ENCODE measurements at regions not wholly inside any gene's neighbourhood (a gene's known extent, or its start where the extent isn't known, plus 50 kb on each side); places are given as distances from the start of the nearest gene placed in this dataset.
"Not testable (repeated sequence)": the region's sequence is repeated elsewhere in the genome, so short reads cannot be mapped to it uniquely, and the experiment has no call there.

DNA sequence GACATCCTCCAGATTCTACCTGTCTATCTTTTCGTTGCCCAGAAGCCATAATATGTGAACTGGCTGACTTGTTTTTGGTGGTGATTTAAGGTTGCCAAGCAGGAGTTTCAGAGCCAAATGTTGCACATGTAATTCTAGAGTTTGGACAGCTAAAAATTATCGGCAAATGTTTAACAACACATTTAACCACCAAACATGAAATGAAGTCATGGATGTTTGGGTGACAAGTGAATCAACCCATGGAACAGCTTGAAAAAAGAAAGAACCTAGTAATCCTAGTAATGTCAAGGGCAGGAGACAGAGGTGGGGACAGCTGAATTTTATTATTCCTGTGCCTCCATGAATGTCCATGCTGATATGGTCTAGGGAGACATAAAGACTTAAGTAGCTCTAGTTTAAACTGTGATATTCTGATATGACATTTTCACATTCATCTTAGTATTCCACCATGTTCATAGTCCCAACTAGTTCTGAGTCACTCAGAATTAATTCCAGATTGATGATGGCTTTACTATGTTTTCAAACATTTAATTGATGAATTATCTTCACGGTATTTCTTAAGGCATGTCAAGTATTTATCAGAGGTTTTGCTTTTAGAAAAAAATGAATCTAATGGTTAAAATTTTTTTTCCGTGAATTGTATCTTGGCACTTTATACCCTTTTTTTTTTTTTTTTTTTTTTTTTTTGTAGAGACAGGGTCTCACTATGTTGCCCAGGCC lies 101.7 kb downstream of the SOCS6 start:
- DNase-seq (ENCODE audit: low read depth in 2 of 2) = no peak

DNA sequence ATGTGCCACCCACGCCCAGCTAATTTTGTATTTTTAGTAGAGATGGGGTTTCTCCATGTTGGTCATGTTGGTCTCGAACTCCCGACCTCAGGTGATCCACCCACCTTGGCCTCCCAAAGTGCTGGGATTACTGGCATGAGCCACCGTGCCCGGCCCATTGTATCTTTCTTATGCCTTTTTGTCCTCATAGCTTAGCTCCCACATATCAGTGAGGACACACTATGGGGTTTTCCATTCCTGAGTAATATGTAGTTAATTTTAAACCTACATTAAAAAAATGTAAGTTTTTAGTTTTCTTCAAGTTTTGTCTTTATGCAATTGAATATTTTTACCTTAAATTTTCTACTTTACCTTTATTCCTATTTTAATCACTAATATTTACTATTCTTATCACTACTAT lies 100.2 kb downstream of the SOCS6 start:
- not testable (repeated sequence) for DNase-seq (ENCODE audit: low read depth in 2 of 2)

DNA sequence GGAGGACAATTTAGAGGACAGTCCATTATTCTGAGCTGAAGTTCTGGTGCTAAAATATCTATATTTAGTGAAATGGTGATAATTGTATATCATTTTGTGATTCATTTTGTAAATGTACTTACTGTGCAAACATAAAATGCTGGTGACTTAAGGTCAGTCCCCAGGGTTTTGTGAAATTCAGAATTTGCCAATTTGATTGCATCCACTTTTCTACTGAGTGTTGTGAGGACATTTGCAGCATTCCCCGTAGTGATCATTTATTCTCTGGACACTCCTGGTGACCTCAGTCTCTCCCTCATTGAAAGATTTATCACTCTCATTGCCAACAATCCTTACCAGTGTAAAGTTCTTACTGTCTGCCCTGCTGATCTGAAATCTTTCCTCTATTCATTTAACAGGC lies 98.2 kb downstream of the SOCS6 start:
- no peak for DNase-seq (ENCODE audit: low read depth in 2 of 2)

DNA sequence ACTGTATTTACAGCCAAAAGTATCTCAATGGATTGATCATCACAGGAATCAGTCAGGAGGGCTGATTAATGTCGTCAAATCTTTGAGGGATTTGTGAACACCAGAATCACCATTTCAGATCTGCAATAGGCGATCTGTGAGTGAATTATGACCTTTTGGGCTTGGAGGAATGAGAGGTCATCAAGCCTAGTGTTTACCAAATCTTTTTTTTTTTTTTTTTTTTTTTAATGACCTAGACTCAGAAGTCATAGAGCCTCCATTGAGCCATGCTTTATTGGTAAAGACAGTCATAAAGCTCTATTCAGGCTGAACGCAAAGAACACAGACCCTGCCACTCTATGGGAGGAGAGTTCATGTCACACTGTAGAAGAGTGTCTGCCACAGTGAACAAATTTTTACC lies 97.7 kb downstream of the SOCS6 start:
- no peak for DNase-seq (ENCODE audit: low read depth in 2 of 2)

DNA sequence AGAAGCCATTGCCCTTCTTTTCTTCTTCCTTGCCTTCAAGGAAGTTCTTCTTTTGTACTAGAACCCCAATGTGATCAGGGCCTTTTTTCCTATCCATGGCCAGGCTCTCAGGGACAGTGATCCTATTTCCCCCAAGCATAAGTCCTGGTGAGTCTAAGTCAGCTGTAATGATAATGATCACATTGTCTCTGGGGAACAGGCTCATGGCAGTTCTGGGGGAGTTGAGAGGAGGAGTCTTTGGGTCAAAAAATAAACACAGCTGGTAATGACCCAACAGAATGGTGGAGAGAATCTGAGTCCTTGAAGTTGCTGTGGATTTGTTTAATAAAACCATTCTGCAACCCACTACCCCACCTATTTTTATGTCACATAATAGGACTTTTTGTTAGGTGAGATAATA lies 96.6 kb downstream of the SOCS6 start:
- no peak for DNase-seq (ENCODE audit: low read depth in 2 of 2)

DNA sequence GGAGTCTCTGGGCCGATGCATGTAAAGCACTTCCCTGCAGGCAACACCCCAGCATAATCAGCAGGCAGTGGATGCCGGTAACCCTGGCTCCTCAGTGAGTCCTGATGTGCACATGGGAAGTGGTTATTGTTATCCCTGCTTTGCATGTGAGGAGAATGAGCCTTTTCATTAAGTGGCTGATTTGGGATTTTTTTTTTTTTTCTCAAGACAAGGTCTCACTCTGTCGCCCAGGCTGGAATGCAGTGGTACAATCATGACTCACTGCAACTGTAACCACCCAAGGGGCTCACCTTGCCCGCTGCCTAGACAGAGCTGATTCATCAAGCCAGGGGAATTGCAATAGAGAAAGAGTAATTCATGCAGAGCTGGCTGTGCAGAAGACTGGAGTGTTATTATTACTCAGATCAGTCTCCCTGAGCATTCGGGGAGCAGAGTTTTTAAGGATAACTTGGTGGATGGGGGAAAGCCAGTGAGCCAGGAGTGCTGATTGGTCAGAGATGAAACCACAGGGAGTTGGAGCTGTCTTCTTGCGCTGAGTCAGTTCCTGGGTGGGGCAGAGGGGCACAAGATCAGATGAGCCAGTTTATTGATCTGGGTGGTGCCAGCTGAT lies 95.4 kb downstream of the SOCS6 start:
- DNase-seq (ENCODE audit: low read depth in 2 of 2) = no peak

DNA sequence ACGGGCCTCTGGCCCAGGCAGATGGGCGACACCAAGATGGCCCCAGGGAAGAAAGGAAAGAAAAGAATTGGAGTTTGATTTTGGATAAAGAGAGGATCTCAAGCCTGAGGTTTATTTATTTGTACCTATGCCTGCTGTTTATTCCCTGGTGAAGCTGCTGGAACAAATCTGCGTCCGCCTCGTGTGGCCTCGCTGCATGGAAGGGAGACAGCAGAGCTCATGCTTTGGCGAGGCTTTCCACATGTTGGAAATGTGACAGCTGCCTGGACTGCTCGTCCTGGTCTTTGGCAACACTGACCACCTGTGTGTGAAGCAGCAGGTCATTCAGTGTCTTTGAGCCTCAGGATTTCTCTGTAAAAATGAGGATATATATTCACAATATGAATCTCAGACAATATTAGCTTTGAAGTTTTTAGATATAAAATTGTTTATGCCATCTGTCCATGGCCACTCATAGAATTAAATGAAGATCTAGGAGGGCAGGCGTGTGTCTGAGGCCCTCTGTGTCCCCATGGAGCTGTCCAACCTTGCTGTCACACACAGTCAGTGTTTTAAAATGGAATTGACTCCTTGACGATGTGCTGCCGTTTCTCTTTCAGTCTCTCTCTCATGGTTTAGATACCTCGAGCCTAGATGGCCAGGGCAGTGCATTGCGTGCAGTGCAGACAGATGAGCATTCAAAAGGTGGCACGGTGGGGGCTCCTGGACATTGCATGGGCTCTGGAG lies 94.3 kb downstream of the SOCS6 start:
- DNase-seq (ENCODE audit: low read depth in 2 of 2) = no peak

DNA sequence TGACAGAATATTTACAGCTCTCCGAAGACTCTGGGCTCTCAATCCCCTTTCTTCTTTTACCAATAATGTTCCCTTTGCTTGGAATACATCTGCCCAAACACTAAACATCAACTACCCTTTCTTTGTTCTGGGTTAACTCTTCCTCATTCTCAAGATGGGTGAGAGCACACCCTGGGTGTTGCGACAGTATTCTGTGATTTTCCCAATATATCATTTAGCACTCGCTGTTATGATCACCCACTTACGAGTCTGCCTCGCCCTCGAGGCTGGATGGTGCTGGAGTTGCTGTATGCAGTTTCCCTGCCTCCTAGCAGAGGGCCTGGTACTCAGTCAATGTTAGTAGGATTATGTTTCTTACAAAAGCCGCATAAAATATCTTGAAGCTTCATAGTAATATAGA lies 93.2 kb downstream of the SOCS6 start:
- DNase-seq (ENCODE audit: low read depth in 2 of 2) = no peak

DNA sequence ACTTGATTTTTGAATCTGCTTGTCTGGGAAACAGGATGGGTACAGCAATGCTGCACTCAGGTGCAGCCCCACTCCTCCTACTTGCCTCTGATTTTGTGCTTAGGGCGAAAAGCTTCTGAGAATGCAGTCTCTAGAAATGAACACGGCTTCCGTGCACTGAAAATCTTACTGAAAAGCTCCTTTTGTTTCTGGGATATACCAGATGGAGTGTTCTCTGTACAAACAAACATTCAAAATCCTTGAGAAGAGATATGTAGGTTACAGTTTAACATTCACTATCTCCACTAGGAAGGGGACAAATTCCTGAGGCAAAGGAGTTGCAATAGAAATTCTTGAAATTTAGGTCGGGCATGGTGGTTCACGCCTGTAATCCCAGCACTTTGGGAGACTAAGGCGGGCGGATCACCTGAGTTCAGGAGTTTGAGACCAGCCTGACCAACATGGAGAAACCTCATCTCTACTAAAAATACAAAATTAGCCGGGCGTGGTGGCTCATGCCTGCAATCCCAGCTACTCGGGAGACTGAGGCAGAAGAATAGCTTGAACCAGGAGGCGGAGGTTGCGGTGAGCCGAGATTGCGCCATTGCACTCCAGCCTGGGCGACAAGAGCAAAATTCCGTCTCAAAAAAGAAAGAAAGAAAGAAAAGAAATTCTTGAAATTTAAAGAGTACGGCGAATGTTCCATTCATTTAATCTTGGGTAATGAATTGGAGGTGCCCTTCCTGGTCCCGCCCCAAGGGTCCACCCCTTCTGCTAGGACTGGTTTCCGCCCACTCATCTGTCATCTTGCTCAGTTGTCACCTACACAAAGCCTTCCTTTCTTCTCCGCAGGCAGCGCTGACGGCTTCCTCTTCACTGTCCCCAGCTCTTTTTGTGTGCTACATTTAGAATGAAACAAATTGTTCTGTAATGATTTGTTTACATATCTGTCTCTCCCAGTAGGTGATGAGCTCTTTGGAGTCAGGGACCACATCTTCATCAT lies 92.4 kb downstream of the SOCS6 start:
- no peak for DNase-seq (ENCODE audit: low read depth in 2 of 2)
